OCI-LY7 (cell line): ENCODE measurements at regions not wholly inside any gene's neighbourhood (a gene's known extent, or its start where the extent isn't known, plus 50 kb on each side); places are given as distances from the start of the nearest gene placed in this dataset.

Experiments
- BruUV-seq: library from RNA; stranded (reverse); fragments of 400-500 nt; replicated peaks from 2 replicates; lab custom pipeline; 2021; lab: Mats Ljungman, UMichigan
- CTCF ChIA-PET: fragments of 300-600 bp; sonication (Branson Sonifier 250); formaldehyde crosslinking; loops from one replicate; lab custom pipeline; 2022; ENCODE audit warnings: antibody characterized with exemption; ENCODE audit not compliant: unreplicated experiment; lab: Charles Lee
- POLR2A ChIA-PET: fragments of 300-600 bp; sonication (Branson Sonifier 250); formaldehyde crosslinking; loops from one replicate; lab custom pipeline; 2022; ENCODE audit warnings: antibody characterized with exemption; lab: Charles Lee
- DNase-seq: peaks from one replicate; pipeline ENCODE4 v3.0.0-alpha.2; 2015; ENCODE audit warnings: low spot score
- H2AFZ ChIP-seq: fragments of 200-600 bp; sonication (generic), shearing (Covaris generic); 2 replicates; pipeline ENCODE4 v1.6.1; 2014; ENCODE audit warnings: mild to moderate bottlenecking, antibody characterized with exemption, low read length, moderate library complexity
- H3K27ac ChIP-seq: fragments of 200-600 bp; sonication (generic); 2 replicates; pipeline ENCODE4 v1.5.1; 2014; ENCODE audit warnings: mixed run types, low read depth, mild to moderate bottlenecking, moderate library complexity, low read length, inconsistent platforms; ENCODE audit not compliant: poor library complexity, severe bottlenecking
- H3K36me3 ChIP-seq: fragments of 200-600 bp; sonication (generic); 2 replicates; pipeline ENCODE4 v1.6.1; 2014; ENCODE audit warnings: mild to moderate bottlenecking, antibody characterized with exemption, low read length, moderate library complexity, mixed read lengths; ENCODE audit not compliant: insufficient read depth
- H3K4me1 ChIP-seq: fragments of 200-600 bp; sonication (generic); 2 replicates; pipeline ENCODE4 v1.5.1; 2014; ENCODE audit warnings: mild to moderate bottlenecking, low read length; ENCODE audit not compliant: insufficient read depth, poor library complexity, severe bottlenecking
- H3K4me2 ChIP-seq: fragments of 200-600 bp; sonication (generic); 2 replicates; pipeline ENCODE4 v1.6.1; 2014; ENCODE audit warnings: mild to moderate bottlenecking, low read length
- H3K4me3 ChIP-seq: fragments of 200-600 bp; sonication (generic); 2 replicates; pipeline ENCODE4 v1.5.1; 2014; ENCODE audit warnings: mild to moderate bottlenecking, low read depth, low read length; ENCODE audit not compliant: poor library complexity, severe bottlenecking
- H3K79me2 ChIP-seq: fragments of 200-600 bp; sonication (generic); 2 replicates; pipeline ENCODE4 v1.6.1; 2016; ENCODE audit warnings: low read depth, mild to moderate bottlenecking, low read length, moderate library complexity, mixed read lengths; ENCODE audit not compliant: insufficient read depth
- H3K9me2 ChIP-seq: fragments of 200-600 bp; sonication (generic); 2 replicates; pipeline ENCODE4 v1.6.1; 2016; ENCODE audit warnings: mild to moderate bottlenecking, low read length, mixed read lengths; ENCODE audit not compliant: insufficient read depth
- H3K9me3 ChIP-seq: fragments of 200-600 bp; sonication (generic); 2 replicates; pipeline ENCODE4 v1.6.1; 2014; ENCODE audit warnings: mild to moderate bottlenecking, mixed run types, low read length, mixed read lengths
- H4K20me1 ChIP-seq: fragments of 200-600 bp; sonication (generic); 2 replicates; pipeline ENCODE4 v1.6.1; 2014; ENCODE audit warnings: mild to moderate bottlenecking, antibody characterized with exemption, low read length, moderate library complexity, mixed read lengths; ENCODE audit not compliant: insufficient read depth
- CTCF ChIP-seq: fragments of 200-600 bp; sonication (generic); conservative IDR thresholded peaks from 2 replicates; pipeline ENCODE4 v1.5.1; 2014; ENCODE audit warnings: mild to moderate bottlenecking, antibody characterized with exemption, low read length, moderate library complexity, mixed read lengths
- EZH2phosphoT487 ChIP-seq: fragments of 200-600 bp; sonication (generic); IDR thresholded peaks from 2 replicates; pipeline ENCODE4 v1.6.1; 2018; ENCODE audit warnings: low read depth, borderline replicate concordance, mild to moderate bottlenecking, mixed run types, antibody characterized with exemption, low read length, moderate library complexity, mixed read lengths
- intact Hi-C: fragments of 100-400 bp; cut with micrococcal nuclease; formaldehyde crosslinking; loops from one replicate; pipeline ENCODE4 v1.10.0; 2022; ENCODE audit not compliant: unreplicated experiment

- no peak for DNase-seq
- Histone ChIP-seq H3K36me3 (no peaks in the 10 kb centered on the region), H2AFZ (no peak overlapping the region), H3K79me2 (no peaks in the 10 kb centered on the region), H3K27ac (no peak overlapping the region), H3K9me2 (no peaks in the 10 kb centered on the region), H3K9me3 (no peaks in the 10 kb centered on the region), H3K4me2 (peak overlapping the region; percentile 28; the same call in 1 of the 2 replicates), H3K4me3 (no peak overlapping the region), H4K20me1 (no peaks in the 10 kb centered on the region), H3K4me1 (no peaks in the 10 kb centered on the region)
- ChIA-PET POLR2A (no interaction called here), CTCF (no interaction called here)
- TF ChIP-seq EZH2phosphoT487 (no peak), CTCF (no peak)
- no TSS peak for BruUV-seq
- intact Hi-C loops: no loop called here
Observed at GRCh38 chr1:199700551-199700950, 327.0 kb upstream of the NR5A2 start.

- BruUV-seq: no TSS peak
- no peak for DNase-seq
- no peaks in the 10 kb centered on the region for H3K9me2 ChIP-seq
- H3K4me1 ChIP-seq: no peaks in the 10 kb centered on the region
- no peaks in the 10 kb centered on the region for H4K20me1 ChIP-seq
- ChIA-PET CTCF (no interaction called here), POLR2A (interaction anchor here (0.6 to 0.8 kb wide), 3 partner anchors 10 to 1071 kb away, joined by 3 to 5 read pairs (median 3); no protein-coding TSS in a partner anchor)
- no peak overlapping the region for H3K4me2 ChIP-seq
- H3K9me3 ChIP-seq: no peaks in the 10 kb centered on the region
- no peaks in the 10 kb centered on the region for H3K36me3 ChIP-seq
- no peak overlapping the region for H3K4me3 ChIP-seq
- H2AFZ ChIP-seq: no peak overlapping the region
- no peaks in the 10 kb centered on the region for H3K79me2 ChIP-seq
- no peak overlapping the region for H3K27ac ChIP-seq
- TF ChIP-seq EZH2phosphoT487 (no peak), CTCF (no peak)
- intact Hi-C loops: no loop called here
Observed at GRCh38 chr1:199701726-199702125, 325.8 kb upstream of the NR5A2 start.

GRCh38 chr1:199704231-199704630 lies 323.3 kb upstream of the NR5A2 start:
- CTCF ChIA-PET: no interaction called here
- Histone ChIP-seq H3K9me3 (no peaks in the 10 kb centered on the region), H3K4me2 (no peak overlapping the region), H2AFZ (no peak overlapping the region), H3K4me1 (no peaks in the 10 kb centered on the region), H3K27ac (no peak overlapping the region), H4K20me1 (no peaks in the 10 kb centered on the region), H3K36me3 (no peaks in the 10 kb centered on the region), H3K9me2 (no peaks in the 10 kb centered on the region), H3K79me2 (no peaks in the 10 kb centered on the region), H3K4me3 (no peak overlapping the region)
- POLR2A ChIA-PET: no interaction called here
- intact Hi-C loops: no loop called here
- no peak for DNase-seq
- no TSS peak for BruUV-seq
- TF ChIP-seq CTCF (no peak), EZH2phosphoT487 (no peak)
